Activated CD4-positive, alpha-beta memory T cell treated with anti-CD3 and anti-CD28 coated beads, Interleukin-2, amount 10 ng/mL, durations not matched to agents 7 days and 5 days (primary cell): ENCODE measurements at regions not wholly inside any gene's neighbourhood (a gene's known extent, or its start where the extent isn't known, plus 50 kb on each side); places are given as distances from the start of the nearest gene placed in this dataset.
"Not testable (repeated sequence)": the region's sequence is repeated elsewhere in the genome, so short reads cannot be mapped to it uniquely, and the experiment has no call there.

Source experiments
- CTCF ChIA-PET: fragments of 350-600 bp; sonication (Branson Sonifier 250); formaldehyde crosslinking; loops from one replicate; lab custom pipeline; 2021; ENCODE audit warnings: antibody characterized with exemption, inconsistent platforms; lab: Charles Lee
- POLR2A ChIA-PET: fragments of 350-600 bp; sonication (Branson Sonifier 250); formaldehyde crosslinking; loops from one replicate; lab custom pipeline; 2021; ENCODE audit warnings: antibody characterized with exemption; lab: Charles Lee
- DNase-seq: peaks from one replicate; pipeline ENCODE4 v3.0.0-alpha.2; 2020
- H3K27ac Mint-ChIP-seq: one replicate; pipeline ENCODE4 v1.8.0; 2021; ENCODE audit warnings: mild to moderate bottlenecking, mixed read lengths
- H3K27me3 Mint-ChIP-seq: one replicate; pipeline ENCODE4 v1.8.0; 2021; ENCODE audit warnings: mixed read lengths
- H3K36me3 Mint-ChIP-seq: one replicate; pipeline ENCODE4 v1.8.0; 2021; ENCODE audit warnings: low read depth, mixed read lengths
- H3K4me1 Mint-ChIP-seq: one replicate; pipeline ENCODE4 v1.8.0; 2021; ENCODE audit warnings: mixed read lengths
- H3K4me3 Mint-ChIP-seq: one replicate; pipeline ENCODE4 v1.8.0; 2021; ENCODE audit warnings: mild to moderate bottlenecking, mixed read lengths
- H3K9me3 Mint-ChIP-seq: one replicate; pipeline ENCODE4 v1.8.0; 2021; ENCODE audit warnings: mixed read lengths

DNA sequence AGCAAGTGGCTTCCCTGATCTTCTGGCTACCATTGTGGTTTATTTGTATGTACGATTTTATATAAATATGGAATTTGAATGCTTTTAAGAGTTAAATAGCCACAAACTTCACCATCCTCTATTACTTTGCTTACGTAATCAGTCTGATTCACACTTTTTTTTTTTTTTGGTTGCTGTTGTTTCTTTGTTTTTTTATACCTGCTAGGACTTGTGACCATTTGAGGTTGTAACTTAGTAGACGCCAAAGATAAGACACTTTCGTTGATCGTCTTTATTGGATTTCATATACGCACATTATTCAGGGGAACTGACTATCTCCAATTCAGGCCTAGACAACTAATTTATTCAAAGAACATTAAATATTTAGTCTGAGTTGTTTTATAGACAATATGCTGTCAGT, 559.0 kb downstream of the CBLN4 start:
- no peak overlapping the region for H3K27ac Mint-ChIP-seq
- POLR2A ChIA-PET = no interaction called here
- H3K4me3 Mint-ChIP-seq = no peak overlapping the region
- DNase-seq = no peak
- H3K36me3 Mint-ChIP-seq = no peaks in the 10 kb centered on the region
- no peaks in the 10 kb centered on the region for H3K27me3 Mint-ChIP-seq
- peaks cover 10% of the 10 kb centered on the region for H3K9me3 Mint-ChIP-seq
- H3K4me1 Mint-ChIP-seq = no peaks in the 10 kb centered on the region
- CTCF ChIA-PET = no interaction called here

DNA sequence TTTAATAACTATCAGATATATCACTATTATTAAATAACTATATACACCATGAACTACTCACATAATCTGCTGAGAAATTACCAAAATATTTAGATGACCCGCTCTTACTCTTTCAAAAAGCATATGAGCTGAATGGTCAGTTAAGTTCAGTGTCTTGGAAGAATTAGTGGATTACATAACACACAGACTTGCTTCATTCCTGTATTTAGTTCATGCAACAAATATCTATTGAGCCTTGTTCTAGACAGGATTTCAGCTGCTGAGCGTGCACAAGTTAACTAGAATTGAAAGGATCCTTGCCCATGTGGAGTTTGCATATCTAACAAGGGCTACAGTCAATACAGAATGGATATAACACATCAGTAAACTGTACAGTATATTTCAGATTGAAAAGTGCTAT, 566.2 kb downstream of the CBLN4 start:
- H3K9me3 Mint-ChIP-seq = peaks cover 6% of the 10 kb centered on the region
- ChIA-PET CTCF (no interaction called here), POLR2A (no interaction called here)
- no peak overlapping the region for H3K27ac Mint-ChIP-seq
- H3K4me3 Mint-ChIP-seq = no peak overlapping the region
- DNase-seq = no peak
- H3K36me3 Mint-ChIP-seq = no peaks in the 10 kb centered on the region
- no peaks in the 10 kb centered on the region for H3K27me3 Mint-ChIP-seq
- no peaks in the 10 kb centered on the region for H3K4me1 Mint-ChIP-seq

DNA sequence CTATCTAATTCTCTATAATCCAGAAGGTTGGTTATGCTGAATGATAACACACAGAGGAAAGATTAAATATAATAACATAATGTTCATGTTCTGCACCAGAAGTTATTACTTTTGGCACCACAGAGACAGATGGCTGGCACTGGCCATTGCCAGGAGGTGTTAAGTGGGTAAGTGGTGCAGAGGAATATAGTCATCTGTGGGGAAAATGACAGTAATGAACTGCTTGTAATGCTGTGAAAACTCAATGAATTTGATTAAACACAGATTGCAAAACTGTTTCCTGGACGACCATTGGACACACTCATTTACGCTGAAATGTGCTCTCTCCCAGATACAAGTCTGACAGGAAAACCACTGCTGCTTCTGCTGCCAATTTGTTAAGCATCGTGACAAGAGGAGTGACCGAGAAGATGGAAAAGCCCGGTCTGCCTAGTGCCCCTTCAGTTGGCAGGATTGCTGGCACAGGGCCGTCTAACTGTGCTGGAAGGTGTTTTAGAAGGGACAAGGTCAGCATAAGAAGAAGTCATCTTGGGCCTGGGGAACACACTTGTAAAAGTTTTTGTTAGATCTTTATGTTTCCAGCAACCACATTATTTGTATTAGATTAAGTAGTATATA, 567.4 kb downstream of the CBLN4 start:
- H3K27ac Mint-ChIP-seq = no peak overlapping the region
- POLR2A ChIA-PET = no interaction called here
- H3K27me3 Mint-ChIP-seq = no peaks in the 10 kb centered on the region
- CTCF ChIA-PET = no interaction called here
- peaks cover 6% of the 10 kb centered on the region for H3K9me3 Mint-ChIP-seq
- no peaks in the 10 kb centered on the region for H3K4me1 Mint-ChIP-seq
- H3K4me3 Mint-ChIP-seq = no peak overlapping the region
- no peaks in the 10 kb centered on the region for H3K36me3 Mint-ChIP-seq
- no peak for DNase-seq

DNA sequence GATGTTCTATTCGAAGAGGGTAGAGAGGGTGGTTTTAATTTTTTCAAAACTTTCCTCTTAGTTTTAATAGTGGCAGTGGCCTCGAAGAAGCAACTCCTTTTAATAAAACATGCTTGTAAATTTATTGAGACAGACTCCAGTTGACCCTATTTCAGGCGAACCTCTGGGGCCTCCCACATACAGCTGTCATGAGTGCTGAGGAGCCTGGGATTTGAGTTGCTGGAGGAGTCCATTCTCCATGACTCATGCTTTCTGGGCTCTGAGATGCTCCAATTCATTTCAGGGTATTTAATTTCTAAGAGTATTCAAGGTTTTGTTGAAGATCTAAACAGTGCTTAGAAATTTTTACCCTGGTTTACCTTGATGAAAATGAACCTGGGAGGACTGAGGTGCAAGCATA, 580.4 kb downstream of the CBLN4 start:
- ChIA-PET POLR2A (no interaction called here), CTCF (no interaction called here)
- DNase-seq = no peak
- Mint-ChIP-seq H3K27me3 (no peaks in the 10 kb centered on the region), H3K36me3 (no peaks in the 10 kb centered on the region), H3K9me3 (peaks cover 16% of the 10 kb centered on the region), H3K27ac (no peak overlapping the region), H3K4me1 (no peaks in the 10 kb centered on the region), H3K4me3 (no peak overlapping the region)

DNA sequence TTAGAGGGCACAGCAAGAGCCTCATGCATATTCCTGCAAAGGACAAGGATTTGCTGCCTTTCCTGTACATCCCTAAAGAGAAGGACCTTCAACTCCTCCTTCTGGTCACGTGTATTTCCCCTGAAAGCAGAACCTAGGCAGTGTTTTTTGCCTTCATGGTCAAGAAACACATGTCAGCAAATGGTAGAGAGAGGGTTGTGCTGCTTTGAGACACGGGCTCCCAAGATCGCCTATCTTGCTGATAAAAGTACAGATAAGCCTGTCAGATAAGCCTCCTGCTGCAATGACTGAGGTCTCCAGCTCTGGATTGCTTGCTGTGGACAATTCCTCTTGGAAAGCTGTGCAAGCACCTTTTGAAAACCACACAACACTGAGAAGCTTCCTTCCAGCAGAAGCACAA, 580.8 kb downstream of the CBLN4 start:
- ChIA-PET CTCF (no interaction called here), POLR2A (no interaction called here)
- H3K4me1 Mint-ChIP-seq = no peaks in the 10 kb centered on the region
- peaks cover 17% of the 10 kb centered on the region for H3K9me3 Mint-ChIP-seq
- no peak for DNase-seq
- H3K4me3 Mint-ChIP-seq = no peak overlapping the region
- no peaks in the 10 kb centered on the region for H3K36me3 Mint-ChIP-seq
- no peak overlapping the region for H3K27ac Mint-ChIP-seq
- no peaks in the 10 kb centered on the region for H3K27me3 Mint-ChIP-seq

DNA sequence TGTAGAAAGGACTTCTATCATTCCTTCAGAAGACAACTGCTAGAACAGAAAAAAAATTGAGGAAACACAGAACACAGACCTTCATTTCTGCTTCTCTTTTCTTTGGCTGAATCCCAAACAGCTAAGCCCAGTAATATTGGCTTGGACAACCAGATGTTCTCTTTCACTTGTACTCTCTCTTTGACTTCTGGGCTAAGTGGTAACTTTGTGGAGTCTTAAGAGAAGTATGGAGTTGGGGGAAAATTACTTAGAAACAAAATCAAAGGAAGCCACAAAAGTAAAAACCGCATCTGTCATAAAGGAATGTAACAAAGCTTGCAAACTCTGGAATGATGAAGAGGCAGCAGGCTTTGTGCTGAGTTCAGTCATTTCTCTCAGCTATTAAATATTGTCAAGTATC, 587.5 kb downstream of the CBLN4 start:
- Mint-ChIP-seq H3K36me3 (no peaks in the 10 kb centered on the region), H3K4me1 (no peaks in the 10 kb centered on the region), H3K4me3 (no peak overlapping the region), H3K9me3 (peaks cover 5% of the 10 kb centered on the region), H3K27ac (no peak overlapping the region), H3K27me3 (no peaks in the 10 kb centered on the region)
- ChIA-PET POLR2A (no interaction called here), CTCF (no interaction called here)
- DNase-seq = no peak

DNA sequence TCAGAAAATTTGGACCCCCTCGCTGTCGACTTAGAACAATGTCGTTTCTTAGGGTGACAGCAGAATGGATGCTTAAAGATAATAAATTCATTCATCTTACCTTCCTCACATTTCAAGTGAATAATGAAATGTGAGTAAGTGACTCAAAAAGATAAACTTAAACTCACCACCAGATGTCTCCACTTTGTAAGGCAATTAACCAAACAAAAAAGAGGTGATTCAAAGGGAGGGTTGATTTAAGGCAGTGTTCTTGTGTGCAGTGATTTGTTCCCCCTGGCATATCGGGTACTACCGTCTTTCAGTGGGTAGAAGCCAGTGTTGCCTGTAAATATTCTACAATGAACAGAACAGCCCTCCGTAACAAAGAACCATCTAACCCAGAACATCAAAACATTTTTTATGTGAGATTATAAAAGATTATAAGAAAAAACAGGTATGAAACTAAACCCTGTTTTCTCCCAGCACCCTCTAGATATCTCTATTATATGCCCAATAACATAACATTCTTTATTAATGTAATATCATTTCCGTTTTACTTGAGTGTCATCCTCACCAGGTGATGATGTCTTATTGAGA, 589.7 kb downstream of the CBLN4 start:
- no peak for DNase-seq
- Mint-ChIP-seq H3K9me3 (peaks cover 7% of the 10 kb centered on the region), H3K4me1 (no peaks in the 10 kb centered on the region), H3K36me3 (no peaks in the 10 kb centered on the region), H3K27ac (no peak overlapping the region), H3K4me3 (no peak overlapping the region), H3K27me3 (no peaks in the 10 kb centered on the region)
- CTCF ChIA-PET = no interaction called here
- POLR2A ChIA-PET = no interaction called here

DNA sequence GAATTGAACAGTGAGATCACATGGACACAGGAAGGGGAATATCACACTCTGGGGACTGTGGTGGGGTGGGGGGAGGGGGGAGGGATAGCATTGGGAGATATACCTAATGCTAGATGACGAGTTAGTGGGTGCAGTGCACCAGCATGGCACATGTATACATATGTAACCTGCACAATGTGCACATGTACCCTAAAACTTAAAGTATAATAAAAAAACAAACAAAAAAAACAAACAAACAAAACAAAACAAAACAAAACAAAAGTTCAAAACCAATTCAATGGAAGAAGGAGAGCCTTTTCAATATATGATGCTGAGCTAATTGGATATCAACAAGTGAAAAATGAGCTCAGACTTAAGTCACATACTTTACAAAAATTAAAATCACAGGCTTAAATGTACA, 592.8 kb downstream of the CBLN4 start:
- H3K36me3 Mint-ChIP-seq, H3K27ac Mint-ChIP-seq, DNase-seq, H3K27me3 Mint-ChIP-seq, POLR2A ChIA-PET, H3K4me1 Mint-ChIP-seq, H3K4me3 Mint-ChIP-seq, H3K9me3 Mint-ChIP-seq: not testable (repeated sequence)
- CTCF ChIA-PET = interaction anchor here (0.6 kb wide), 1 partner anchor 637 kb away, joined by 3 read pairs; no protein-coding TSS in a partner anchor

DNA sequence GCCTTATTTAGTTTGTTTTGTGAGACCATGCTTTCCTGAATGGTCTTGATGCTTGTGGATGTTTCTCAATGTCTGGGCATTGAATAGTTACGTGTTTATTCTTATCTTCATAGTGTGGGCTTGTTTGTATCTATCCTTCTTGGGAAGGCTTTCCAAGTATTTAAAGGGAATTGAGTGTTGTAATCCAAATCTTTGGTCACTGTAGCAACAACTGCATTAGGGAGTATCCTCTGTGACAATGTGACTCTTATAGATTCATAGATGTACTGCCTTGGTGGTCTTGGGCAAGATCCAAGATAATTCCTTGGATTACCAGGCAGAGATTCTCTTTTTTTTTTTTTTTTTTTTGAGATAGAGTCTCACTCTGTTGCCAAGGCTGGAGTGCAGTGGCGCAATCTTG, 598.4 kb downstream of the CBLN4 start:
- no peaks in the 10 kb centered on the region for H3K4me1 Mint-ChIP-seq
- CTCF ChIA-PET = no interaction called here
- DNase-seq = no peak
- H3K9me3 Mint-ChIP-seq = peaks cover 8% of the 10 kb centered on the region
- no peak overlapping the region for H3K27ac Mint-ChIP-seq
- H3K27me3 Mint-ChIP-seq = no peaks in the 10 kb centered on the region
- no peaks in the 10 kb centered on the region for H3K36me3 Mint-ChIP-seq
- H3K4me3 Mint-ChIP-seq = no peak overlapping the region
- POLR2A ChIA-PET = no interaction called here

DNA sequence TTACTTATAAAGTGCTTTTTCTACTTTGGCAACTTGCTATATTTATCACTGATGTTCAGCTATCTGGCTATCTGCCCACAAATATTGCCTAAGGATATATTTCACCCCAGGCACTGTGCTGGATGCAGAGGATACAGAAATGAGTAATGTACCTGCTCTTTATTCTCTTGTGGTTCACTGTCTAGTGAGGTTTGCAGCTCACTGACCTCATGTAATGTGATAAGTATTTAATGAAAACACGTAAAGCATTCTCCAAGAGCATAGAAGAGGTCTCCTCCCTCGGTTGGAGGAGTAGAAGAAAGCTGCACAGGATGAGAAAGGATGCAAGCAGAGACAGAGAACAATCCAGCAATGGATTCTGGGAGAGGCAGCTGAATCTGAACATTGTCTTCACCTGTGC, 610.7 kb downstream of the CBLN4 start:
- POLR2A ChIA-PET = no interaction called here
- DNase-seq = no peak
- Mint-ChIP-seq H3K4me3 (no peak overlapping the region), H3K27ac (no peak overlapping the region), H3K27me3 (no peaks in the 10 kb centered on the region), H3K4me1 (no peaks in the 10 kb centered on the region), H3K36me3 (no peaks in the 10 kb centered on the region), H3K9me3 (peaks cover 16% of the 10 kb centered on the region)
- CTCF ChIA-PET = no interaction called here

DNA sequence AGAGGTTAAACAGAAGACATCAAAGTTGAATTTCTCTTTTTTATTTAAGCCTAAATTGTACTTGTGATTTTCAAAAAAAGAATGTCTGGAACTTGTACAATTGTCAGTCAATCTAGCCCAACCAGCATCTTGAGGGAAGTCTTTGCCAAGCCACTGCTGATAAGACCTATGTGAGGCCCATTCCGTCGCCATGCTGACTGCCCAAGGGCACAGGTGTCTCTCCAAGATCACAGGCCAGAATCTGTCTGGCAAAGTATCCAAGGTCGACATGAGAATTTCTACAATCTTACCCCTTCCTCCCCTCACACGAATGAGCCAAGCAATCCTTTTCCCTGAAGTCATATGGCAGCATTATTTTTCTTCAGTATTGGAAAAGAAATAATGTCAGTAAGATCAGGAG, 614.5 kb downstream of the CBLN4 start:
- ChIA-PET CTCF (no interaction called here), POLR2A (no interaction called here)
- H3K4me3 Mint-ChIP-seq = no peak overlapping the region
- peaks cover 24% of the 10 kb centered on the region for H3K9me3 Mint-ChIP-seq
- DNase-seq = no peak
- no peaks in the 10 kb centered on the region for H3K36me3 Mint-ChIP-seq
- H3K27me3 Mint-ChIP-seq = no peaks in the 10 kb centered on the region
- H3K27ac Mint-ChIP-seq = no peak overlapping the region
- no peaks in the 10 kb centered on the region for H3K4me1 Mint-ChIP-seq

DNA sequence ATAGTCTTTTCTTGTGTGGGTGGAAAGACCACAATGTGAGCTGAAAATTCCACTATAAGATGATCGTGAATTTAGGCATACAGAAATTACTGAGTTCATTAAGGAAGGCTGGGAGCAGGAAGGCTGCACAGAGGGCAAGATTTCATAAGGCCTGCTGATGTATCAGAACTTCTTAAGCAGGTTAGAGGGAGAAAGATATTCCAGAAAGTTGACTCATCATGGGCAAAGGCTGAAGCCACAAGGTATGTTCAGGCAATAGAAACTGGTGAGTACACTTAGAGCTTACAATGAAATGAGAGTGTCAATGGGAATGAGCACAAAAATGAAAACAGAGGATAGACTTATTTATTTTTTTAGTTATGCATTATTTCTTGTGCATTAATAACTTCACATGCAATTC, 618.6 kb downstream of the CBLN4 start:
- CTCF ChIA-PET = no interaction called here
- H3K27ac Mint-ChIP-seq = no peak overlapping the region

DNA sequence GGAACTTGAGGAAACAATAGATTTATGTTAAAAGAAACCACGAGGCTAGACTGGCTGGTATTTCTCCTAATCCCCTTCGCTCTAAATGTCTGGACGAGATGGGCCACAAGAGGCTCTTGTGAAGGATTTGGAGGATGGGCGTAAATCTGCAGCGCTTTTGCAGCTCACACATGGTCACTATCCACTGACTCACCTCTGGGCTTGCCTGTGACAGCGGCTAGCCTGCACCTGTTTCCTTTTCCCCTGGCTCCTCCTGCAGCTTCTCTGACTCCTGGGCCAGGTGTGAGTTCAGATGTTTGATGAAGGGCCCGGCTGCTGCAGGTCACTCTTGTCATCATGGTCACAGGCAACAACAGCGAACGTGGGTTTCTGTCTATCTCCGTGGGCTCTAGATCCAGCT, 629.4 kb downstream of the CBLN4 start:
- no peaks in the 10 kb centered on the region for H3K4me1 Mint-ChIP-seq
- H3K27ac Mint-ChIP-seq = no peak overlapping the region
- H3K4me3 Mint-ChIP-seq = no peak overlapping the region
- DNase-seq = no peak
- H3K9me3 Mint-ChIP-seq = peaks cover 6% of the 10 kb centered on the region
- no peaks in the 10 kb centered on the region for H3K27me3 Mint-ChIP-seq
- CTCF ChIA-PET = no interaction called here
- no peaks in the 10 kb centered on the region for H3K36me3 Mint-ChIP-seq
- POLR2A ChIA-PET = no interaction called here

More for the DNA sequence above, 618.6 kb downstream of the CBLN4 start:
- H3K27me3 Mint-ChIP-seq = no peaks in the 10 kb centered on the region
- peaks cover 28% of the 10 kb centered on the region for H3K9me3 Mint-ChIP-seq
- no peak overlapping the region for H3K4me3 Mint-ChIP-seq
- no peaks in the 10 kb centered on the region for H3K4me1 Mint-ChIP-seq
- H3K36me3 Mint-ChIP-seq = no peaks in the 10 kb centered on the region
- DNase-seq = no peak
- POLR2A ChIA-PET = no interaction called here

DNA sequence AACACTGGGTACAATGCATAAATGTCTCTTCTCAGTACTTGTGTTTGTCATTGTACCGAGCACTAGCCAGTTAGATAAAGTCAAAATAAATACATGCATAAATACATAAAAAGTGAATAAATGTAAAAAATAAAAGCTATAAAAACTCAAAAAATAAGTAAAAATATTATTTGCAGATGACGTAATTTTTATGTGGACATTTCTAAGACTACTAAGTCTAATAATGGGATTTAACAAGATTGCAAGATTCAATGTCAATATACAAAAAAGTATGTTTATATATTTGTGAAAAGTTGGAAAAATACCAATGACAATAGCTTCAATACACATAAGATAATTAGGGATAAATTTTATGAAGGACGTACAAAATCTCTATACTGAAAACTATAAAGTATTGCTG, 639.6 kb downstream of the CBLN4 start:
- Mint-ChIP-seq H3K27me3 (no peaks in the 10 kb centered on the region), H3K27ac (no peak overlapping the region), H3K4me3 (no peak overlapping the region), H3K9me3 (peaks cover 4% of the 10 kb centered on the region), H3K36me3 (no peaks in the 10 kb centered on the region), H3K4me1 (no peaks in the 10 kb centered on the region)
- DNase-seq = no peak
- ChIA-PET CTCF (no interaction called here), POLR2A (no interaction called here)
